HepG2 (cell line): ENCODE measurements at regions not wholly inside any gene's neighbourhood (a gene's known extent, or its start where the extent isn't known, plus 50 kb on each side); places are given as distances from the start of the nearest gene placed in this dataset.

Experiments
- ATAC-seq: fragments of 200-7000 bp; cut with Tn5 transposase; 3 replicates; pipeline ENCODE4 v1.9.1; 2020; ENCODE audit warnings: mild to moderate bottlenecking, moderate library complexity
- BruUV-seq: library from RNA; stranded (reverse); fragments of 400-500 nt; replicated peaks from 2 replicates; lab custom pipeline; 2021; lab: Mats Ljungman, UMichigan
- CTCF ChIA-PET: fragments of 300-600 bp; formaldehyde crosslinking; extraction: SDS; loops from one replicate; lab custom pipeline; 2021; ENCODE audit warnings: low total read pairs, inconsistent platforms, low intra/inter-chr PET ratio; lab: Yijun Ruan, JAX
- POLR2A ChIA-PET: fragments of 350-600 bp; sonication (Branson Sonifier 250); formaldehyde crosslinking; loops from one replicate; lab custom pipeline; 2020; ENCODE audit warnings: antibody characterized with exemption, inconsistent platforms; lab: Yijun Ruan, JAX
- DNase-seq: peaks from one replicate; pipeline ENCODE4 v3.0.0-alpha.2; 2015; ENCODE audit warnings: low spot score
- FAIRE-seq: peaks from 3 replicates; lab custom pipeline; 2011; peaks lifted over from hg19 to GRCh38; lab: Jason Lieb, UNC
- H2AFZ ChIP-seq: one replicate; pipeline ENCODE4 v1.6.1; 2011; ENCODE audit warnings: low read length, inconsistent platforms
- H3K27ac ChIP-seq: fragments of 300-600 bp; 3 replicates; pipeline ENCODE4 v1.8.0; 2011; ENCODE audit warnings: mixed run types, mild to moderate bottlenecking, mixed read lengths, low read length, inconsistent platforms; ENCODE audit not compliant: insufficient read depth; ENCODE audit errors: extremely low read length
- H3K27me3 ChIP-seq, 2 experiments: fragments of 200-600 bp in 1 of 2; 2 replicates in 1 of 2; 3 replicates in 1 of 2; pipeline versions ENCODE4 v1.6.0 to v1.8.0; 2011; ENCODE audit warnings: low read length in 2 of 2, mild to moderate bottlenecking in 2 of 2, moderate library complexity in 2 of 2, inconsistent platforms in 1 of 2; ENCODE audit not compliant: insufficient read depth in 2 of 2, control insufficient read depth in 1 of 2
- H3K36me3 ChIP-seq, 2 experiments: fragments of 200-600 bp in 1 of 2; replicated peaks in 1 of 2; 2 replicates in 1 of 2; 3 replicates in 1 of 2; pipeline versions ENCODE4 v1.5.1 to v1.8.0; 2011; ENCODE audit warnings: low read length in 2 of 2, inconsistent platforms in 1 of 2; ENCODE audit not compliant: insufficient read depth in 2 of 2, control insufficient read depth in 1 of 2
- H3K4me1 ChIP-seq: 2 replicates; pipeline ENCODE4 v1.5.1; 2012; ENCODE audit warnings: low read length, inconsistent platforms; ENCODE audit not compliant: insufficient read depth
- H3K4me2 ChIP-seq: 2 replicates; pipeline ENCODE4 v1.6.0; 2011; ENCODE audit warnings: low read depth, low read length, inconsistent platforms
- H3K4me3 ChIP-seq, 3 experiments: fragments of 200-600 bp in 1 of 3; sonication (generic), shearing (Covaris generic) in 1 of 3; replicated peaks in 1 of 3; 2 replicates each; pipeline ENCODE4 v1.5.1; 2011 to 2016; ENCODE audit warnings: low read length in 3 of 3, inconsistent platforms in 2 of 3, low read depth in 2 of 3, mild to moderate bottlenecking in 2 of 3, control low read depth in 1 of 3, mixed read lengths in 1 of 3; ENCODE audit not compliant: insufficient read depth in 1 of 3
- H3K79me2 ChIP-seq: one replicate; pipeline ENCODE4 v1.6.1; 2011; ENCODE audit warnings: low read length, inconsistent platforms; ENCODE audit not compliant: insufficient read depth
- H3K9ac ChIP-seq: 2 replicates; pipeline ENCODE4 v1.6.0; 2011; ENCODE audit warnings: mild to moderate bottlenecking, low read depth, low read length, inconsistent platforms; ENCODE audit not compliant: insufficient read depth
- H3K9me3 ChIP-seq: 2 replicates; pipeline ENCODE4 v1.5.1; 2012; ENCODE audit warnings: mild to moderate bottlenecking, low read length
- H4K20me1 ChIP-seq: 2 replicates; pipeline ENCODE4 v1.6.0; 2011; ENCODE audit warnings: inconsistent platforms, mild to moderate bottlenecking, low read length, moderate library complexity; ENCODE audit not compliant: insufficient read depth
- ETV5 ChIP-seq: IDR thresholded peaks from 2 replicates; pipeline ENCODE4 v1.6.1; 2018; ENCODE audit warnings: missing biosample characterization, missing genetic modification reagents, inconsistent platforms, borderline replicate concordance
- FOSL1 ChIP-seq: sonication (generic); formaldehyde crosslinking; IDR thresholded peaks from 2 replicates; pipeline ENCODE4 v1.9.0; 2021; ENCODE audit warnings: missing genetic modification reagents, borderline replicate concordance
- FOXA3 ChIP-seq: IDR thresholded peaks from 2 replicates; pipeline ENCODE4 v1.6.1; 2016; ENCODE audit warnings: missing genetic modification reagents, missing compliant biosample characterization
- FOXK1 ChIP-seq: sonication (generic); formaldehyde crosslinking; IDR thresholded peaks from 2 replicates; pipeline ENCODE4 v1.4.0; 2020; ENCODE audit warnings: low read depth, missing genetic modification reagents, borderline replicate concordance
- KDM4B ChIP-seq: sonication (generic); formaldehyde crosslinking; IDR thresholded peaks from 2 replicates; pipeline ENCODE4 v1.4.0; 2020; ENCODE audit warnings: missing genetic modification reagents
- NFKB2 ChIP-seq: sonication (generic); formaldehyde crosslinking; IDR thresholded peaks from 2 replicates; pipeline ENCODE4 v1.4.0; 2020; ENCODE audit warnings: missing genetic modification reagents, borderline replicate concordance
- RAD51 ChIP-seq: fragments of 450-650 bp; IDR thresholded peaks from 2 replicates; pipeline ENCODE4 v1.6.1; 2016; ENCODE audit warnings: borderline replicate concordance
- RBM39 ChIP-seq: fragments of 200-400 bp; formaldehyde crosslinking; IDR thresholded peaks from one replicate; pipeline ENCODE4 v1.6.1; 2018; ENCODE audit warnings: antibody characterized with exemption, mild to moderate bottlenecking, low read depth, low read length; ENCODE audit not compliant: poor library complexity, severe bottlenecking
- SCMH1 ChIP-seq: sonication (generic); formaldehyde crosslinking; IDR thresholded peaks from 2 replicates; pipeline ENCODE4 v1.9.0; 2021; ENCODE audit warnings: missing genetic modification reagents, mild to moderate bottlenecking, borderline replicate concordance
- SOX13 ChIP-seq, 3 experiments: fragments of 450-650 bp in 1 of 3; sonication (generic) in 1 of 3; formaldehyde crosslinking in 1 of 3; IDR thresholded peaks in 2 of 3; conservative IDR thresholded peaks in 1 of 3; 2 replicates each; pipeline versions ENCODE4 v1.5.0 to v1.6.1; 2016 to 2020; ENCODE audit warnings: antibody characterized with exemption in 1 of 3, mild to moderate bottlenecking in 1 of 3, missing compliant biosample characterization in 1 of 3, missing genetic modification reagents in 1 of 3, moderate library complexity in 1 of 3
- SOX6 ChIP-seq, 2 experiments: fragments of 450-650 bp in 1 of 2; sonication (generic) in 1 of 2; formaldehyde crosslinking in 1 of 2; IDR thresholded peaks; 2 replicates each; pipeline versions ENCODE4 v1.4.0 to v1.6.1; 2017 to 2020; ENCODE audit warnings: antibody characterized with exemption in 1 of 2, mild to moderate bottlenecking in 1 of 2, missing genetic modification reagents in 1 of 2
- SRY ChIP-seq: sonication (generic); formaldehyde crosslinking; IDR thresholded peaks from 2 replicates; pipeline ENCODE4 v1.8.0; 2022; ENCODE audit warnings: mild to moderate bottlenecking, missing genetic modification reagents
- ZBTB42 ChIP-seq: sonication (generic); formaldehyde crosslinking; IDR thresholded peaks from 2 replicates; pipeline ENCODE4 v1.5.0; 2020; ENCODE audit warnings: mild to moderate bottlenecking, missing genetic modification reagents
- ZFP36L1 ChIP-seq: sonication (generic); formaldehyde crosslinking; IDR thresholded peaks from 2 replicates; pipeline ENCODE4 v1.8.0; 2022; ENCODE audit warnings: mild to moderate bottlenecking, missing genetic modification reagents, moderate library complexity
- ZMAT3 ChIP-seq: sonication (generic); formaldehyde crosslinking; conservative IDR thresholded peaks from 2 replicates; pipeline ENCODE4 v1.7.0; 2021; ENCODE audit warnings: missing genetic modification reagents
- ZNF549 ChIP-seq: sonication (generic); formaldehyde crosslinking; IDR thresholded peaks from 2 replicates; pipeline ENCODE4 v1.5.0; 2020; ENCODE audit warnings: missing genetic modification reagents
- WGBS: methylation state at CpG from one replicate; pipeline ENCODE4 v1.1.6; 2017; ENCODE audit warnings: low lambda C conversion rate; 5-methylcytosine and 5-hydroxymethylcytosine counted together
- in situ Hi-C: cut with HindIII; loops from 2 replicates; pipeline ENCODE4 v1.10.0; 2017; ENCODE audit warnings: low pct_unique_long_range_greater_than_20kb; ENCODE audit not compliant: extremely low pct_ligation_motif_present
- intact Hi-C: fragments of 100-400 bp; cut with micrococcal nuclease; formaldehyde crosslinking; loops from one replicate; pipeline ENCODE4 v1.10.0; 2022; ENCODE audit not compliant: unreplicated experiment
- TF ChIP-seq, protein P1 (sequence below): sonication (generic); formaldehyde crosslinking; IDR thresholded peaks from 2 replicates; pipeline ENCODE4 v1.4.0; 2020; ENCODE audit warnings: low read depth, mild to moderate bottlenecking, missing genetic modification reagents
- TF ChIP-seq, protein P2 (sequence below): sonication (generic); formaldehyde crosslinking; IDR thresholded peaks from 2 replicates; pipeline ENCODE4 v1.4.0; 2020; ENCODE audit warnings: missing genetic modification reagents; ENCODE audit errors: not compliant biosample characterization
- TF ChIP-seq, protein P3 (sequence below): sonication (generic); formaldehyde crosslinking; IDR thresholded peaks from 2 replicates; pipeline ENCODE4 v1.5.0; 2020; ENCODE audit warnings: missing genetic modification reagents

DNA sequence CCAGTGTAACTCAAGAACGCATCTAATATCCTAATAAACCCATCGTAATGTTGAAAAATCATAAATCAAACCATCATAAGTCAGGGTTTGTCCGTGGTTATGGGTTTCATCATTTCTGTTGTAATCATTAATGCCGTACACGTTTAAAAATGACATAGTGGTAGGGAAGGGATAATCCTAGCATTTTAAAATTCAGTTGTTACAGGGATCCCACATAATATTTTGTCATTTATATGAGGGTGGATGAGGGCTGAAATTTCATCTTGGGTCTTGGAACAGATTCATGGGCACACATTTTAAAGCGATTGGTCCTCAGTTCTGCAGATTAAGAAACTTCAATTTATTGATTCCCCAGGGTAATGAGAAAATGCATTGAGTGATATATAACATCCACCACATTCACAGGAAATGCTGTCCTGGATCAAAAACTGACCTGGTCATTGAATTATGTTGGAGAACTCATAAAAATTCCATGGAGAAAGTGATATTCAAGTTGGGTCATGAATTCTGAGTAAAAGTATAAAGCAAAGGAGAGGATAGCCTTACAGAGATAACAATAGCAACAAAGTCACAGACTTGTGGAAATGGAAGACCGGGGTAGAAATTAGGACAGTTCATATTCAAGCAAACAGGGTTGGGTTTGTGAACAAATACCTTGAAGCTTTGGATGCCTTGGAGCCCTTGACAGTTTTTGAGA is 1527.3 kb upstream of the TPTE start (continued):
- TF ChIP-seq ZFP36L1: peak; percentile 64; the same call in 1 of the 2 replicates
- no peak for TF ChIP-seq RAD51

DNA sequence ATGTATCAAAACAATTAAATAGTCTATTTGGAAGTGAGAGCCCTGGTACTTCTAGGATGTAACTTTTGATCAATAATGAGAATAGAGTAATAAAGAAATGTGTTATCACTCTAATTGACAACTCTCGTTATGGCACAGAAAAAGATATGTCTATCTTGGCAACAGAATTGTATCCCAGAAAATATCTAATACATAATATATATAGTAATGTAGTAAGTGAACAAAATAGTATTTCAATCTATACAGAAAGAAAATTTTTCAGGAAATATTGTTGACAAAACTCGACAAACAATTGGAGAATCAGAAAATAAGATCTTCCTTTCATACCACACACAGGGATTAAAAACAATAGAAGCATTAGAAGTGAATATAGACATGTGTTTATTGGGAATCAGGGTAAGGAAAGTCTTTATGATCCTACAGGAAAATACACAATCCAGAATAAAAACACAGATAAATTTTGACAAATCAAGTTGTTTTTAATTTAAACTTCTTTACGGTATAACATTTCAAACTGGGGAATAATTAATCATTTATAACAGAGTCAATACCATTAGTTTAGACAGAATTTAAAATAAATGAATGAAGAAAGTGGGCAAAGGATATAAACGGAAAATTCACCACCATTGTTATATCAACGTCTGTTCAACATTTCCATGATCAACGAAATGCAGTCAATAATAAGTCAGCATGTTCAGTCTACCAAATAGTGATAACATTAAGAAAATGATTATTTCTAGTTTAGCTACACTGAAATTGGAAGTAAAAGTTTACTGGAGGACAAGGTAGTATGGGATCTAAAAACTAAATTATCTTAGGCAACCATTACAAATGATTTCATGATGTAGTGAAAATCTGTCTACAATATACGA is 1526.5 kb upstream of the TPTE start:
- no peak overlapping the region for H2AFZ ChIP-seq
- no peaks in the 10 kb centered on the region for H4K20me1 ChIP-seq
- no peak overlapping the region for H3K9ac ChIP-seq
- ATAC-seq (no peak), FAIRE-seq (no peak), DNase-seq (peak; percentile 83)
- H3K27ac ChIP-seq: no peak overlapping the region
- BruUV-seq: no TSS peak
- ChIA-PET POLR2A (no interaction called here), CTCF (no interaction called here)
- no peaks in the 10 kb centered on the region for H3K4me1 ChIP-seq
- no peaks in the 10 kb centered on the region for H3K79me2 ChIP-seq
- no peaks in the 10 kb centered on the region for H3K36me3 ChIP-seq
- intact Hi-C loops: no loop called here
- no peaks in the 10 kb centered on the region for H3K27me3 ChIP-seq
- in situ Hi-C loops: no loop called here
- no peak overlapping the region for H3K4me2 ChIP-seq
- H3K9me3 ChIP-seq: peaks cover 91% of the 10 kb centered on the region
- WGBS: 2% methylated on average over 7 of the region's 7 CpGs
- no peak overlapping the region for H3K4me3 ChIP-seq
- TF ChIP-seq SRY (CRISPR knock-in tag) (no peak), ZBTB42 (CRISPR knock-in tag) (no peak), FOXA3 (CRISPR knock-in tag) (no peak), SOX13 (IDR thresholded peaks at IDR 0.05) (no peak), SOX13 (CRISPR knock-in tag; conservative IDR thresholded peaks at IDR 0.05 in 1 of 2, IDR thresholded peaks at IDR 0.05 in 1 of 2) (peak in 1 of 2 experiments; percentile 51; a peak in 1 of 4 replicates), NFKB2 (no peak), KDM4B (CRISPR knock-in tag) (no peak), ZMAT3 (no peak), SCMH1 (CRISPR knock-in tag) (no peak), RBM39 (peak; percentile 1), FOSL1 (CRISPR knock-in tag) (no peak), ZNF549 (no peak), SOX6 (IDR thresholded peaks at IDR 0.05) (no peak), SOX6 (CRISPR knock-in tag; IDR thresholded peaks at IDR 0.05) (no peak), FOXK1 (CRISPR knock-in tag) (no peak), ETV5 (CRISPR knock-in tag) (no peak)
- TF ChIP-seq, protein P1, sequence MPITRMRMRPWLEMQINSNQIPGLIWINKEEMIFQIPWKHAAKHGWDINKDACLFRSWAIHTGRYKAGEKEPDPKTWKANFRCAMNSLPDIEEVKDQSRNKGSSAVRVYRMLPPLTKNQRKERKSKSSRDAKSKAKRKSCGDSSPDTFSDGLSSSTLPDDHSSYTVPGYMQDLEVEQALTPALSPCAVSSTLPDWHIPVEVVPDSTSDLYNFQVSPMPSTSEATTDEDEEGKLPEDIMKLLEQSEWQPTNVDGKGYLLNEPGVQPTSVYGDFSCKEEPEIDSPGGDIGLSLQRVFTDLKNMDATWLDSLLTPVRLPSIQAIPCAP: no peak
- TF ChIP-seq, protein P2, sequence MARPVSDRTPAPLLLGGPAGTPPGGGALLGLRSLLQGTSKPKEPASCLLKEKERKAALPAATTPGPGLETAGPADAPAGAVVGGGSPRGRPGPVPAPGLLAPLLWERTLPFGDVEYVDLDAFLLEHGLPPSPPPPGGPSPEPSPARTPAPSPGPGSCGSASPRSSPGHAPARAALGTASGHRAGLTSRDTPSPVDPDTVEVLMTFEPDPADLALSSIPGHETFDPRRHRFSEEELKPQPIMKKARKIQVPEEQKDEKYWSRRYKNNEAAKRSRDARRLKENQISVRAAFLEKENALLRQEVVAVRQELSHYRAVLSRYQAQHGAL (CRISPR knock-in tag): no peak
- TF ChIP-seq, protein P3, sequence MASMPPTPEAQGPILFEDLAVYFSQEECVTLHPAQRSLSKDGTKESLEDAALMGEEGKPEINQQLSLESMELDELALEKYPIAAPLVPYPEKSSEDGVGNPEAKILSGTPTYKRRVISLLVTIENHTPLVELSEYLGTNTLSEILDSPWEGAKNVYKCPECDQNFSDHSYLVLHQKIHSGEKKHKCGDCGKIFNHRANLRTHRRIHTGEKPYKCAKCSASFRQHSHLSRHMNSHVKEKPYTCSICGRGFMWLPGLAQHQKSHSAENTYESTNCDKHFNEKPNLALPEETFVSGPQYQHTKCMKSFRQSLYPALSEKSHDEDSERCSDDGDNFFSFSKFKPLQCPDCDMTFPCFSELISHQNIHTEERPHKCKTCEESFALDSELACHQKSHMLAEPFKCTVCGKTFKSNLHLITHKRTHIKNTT (CRISPR knock-in tag): no peak
